ENCODE measurements at regions not wholly inside any gene's neighbourhood (a gene's known extent, or its start where the extent isn't known, plus 50 kb on each side); places are given as distances from the start of the nearest gene placed in this dataset.

- intact Hi-C loops (cut with micrococcal nuclease) (no loop called here), in situ Hi-C loops (cut with MboI) (loop anchor here (10.0 kb wide), 1 partner anchor 330 kb away; no protein-coding TSS in a partner anchor)
- H4K20me1 ChIP-seq (replicated peaks; ENCODE audit: control insufficient read depth, insufficient read depth, low read length), result no peaks in the 10 kb centered on the region; the same call in 1 of the 2 replicates
- ATAC-seq (no peak), DNase-seq (ENCODE audit: extremely low read depth in 1 of 4, low spot score in 3 of 4) (no peak), FAIRE-seq (no peak)
- no peak for TF ChIP-seq RBM14 (IDR thresholded peaks at IDR 0.05; ENCODE audit: borderline replicate concordance, insufficient read depth, low read depth, low read length)
- 8% methylated on average over 1 of the region's 1 CpG for WGBS (ENCODE audit: insufficient coverage, low coverage, missing lambda C conversion rate)
- no peak overlapping the region for H2AFZ ChIP-seq (ENCODE audit: low read depth, low read length)
- H3K4me1 ChIP-seq (replicated peaks in 1 of 2; ENCODE audit: control insufficient read depth in 2 of 2, insufficient read depth in 2 of 2, low read length in 2 of 2), result no peaks in the 10 kb centered on the region
- no peaks in the 10 kb centered on the region for H3K9me1 ChIP-seq (ENCODE audit: control insufficient read depth, insufficient read depth, low read length)
- no peaks in the 10 kb centered on the region; a peak in 2 of 5 replicates for H3K27me3 ChIP-seq (ENCODE audit: control insufficient read depth in 2 of 2, insufficient read depth in 2 of 2, low read length in 2 of 2)
- no peak overlapping the region for H3K4me2 ChIP-seq (ENCODE audit: insufficient read depth, low read length)
- H3K27ac ChIP-seq (ENCODE audit: extremely low read depth, low read depth, low read length), result no peak overlapping the region
- no peaks in the 10 kb centered on the region for H3K9me3 ChIP-seq (replicated peaks; ENCODE audit: control insufficient read depth, insufficient read depth, low read depth, low read length)
- no peaks in the 10 kb centered on the region for H3K36me3 ChIP-seq (ENCODE audit: control insufficient read depth, insufficient read depth, low read length)
- H3K79me2 ChIP-seq (ENCODE audit: control insufficient read depth, insufficient read depth, low read length), result no peaks in the 10 kb centered on the region
- ChIA-PET POLR2A (no interaction called here), CTCF (ENCODE audit: low intra/inter-chr PET ratio) (no interaction called here)
- no peak overlapping the region for H3K4me3 ChIP-seq
- BruUV-seq (replicated peaks), result no TSS peak
- no peak overlapping the region for H3K9ac ChIP-seq (ENCODE audit: insufficient read depth in 1 of 2, low read depth in 2 of 2, low read length in 2 of 2)
Measured at GRCh38 chr12:114174326-114174725, 208.2 kb upstream of the RBM19 start.

GRCh38 chr12:114172135-114172534, 206.0 kb upstream of the RBM19 start:
- H3K79me2 ChIP-seq (ENCODE audit: control insufficient read depth, insufficient read depth, low read length), result no peaks in the 10 kb centered on the region
- H3K4me2 ChIP-seq (ENCODE audit: insufficient read depth, low read length), result no peak overlapping the region
- H3K9me3 ChIP-seq (replicated peaks; ENCODE audit: control insufficient read depth, insufficient read depth, low read depth, low read length), result no peaks in the 10 kb centered on the region
- H3K4me1 ChIP-seq (replicated peaks in 1 of 2; ENCODE audit: control insufficient read depth in 2 of 2, insufficient read depth in 2 of 2, low read length in 2 of 2), result no peaks in the 10 kb centered on the region
- WGBS (ENCODE audit: insufficient coverage, low coverage, missing lambda C conversion rate), result 2% methylated on average over 4 of the region's 4 CpGs
- H3K27me3 ChIP-seq (ENCODE audit: control insufficient read depth in 2 of 2, insufficient read depth in 2 of 2, low read length in 2 of 2), result no peaks in the 10 kb centered on the region; a peak in 2 of 5 replicates
- intact Hi-C loops (cut with micrococcal nuclease), result no loop called here
- in situ Hi-C loops (cut with MboI), result loop anchor here (10.0 kb wide), 1 partner anchor 333 kb away; no protein-coding TSS in a partner anchor
- no peak for ATAC-seq
- TF ChIP-seq NFRKB (IDR thresholded peaks at IDR 0.05; ENCODE audit: low read depth) (no peak), SRSF3 (IDR thresholded peaks at IDR 0.05; ENCODE audit: insufficient read depth, low read length) (no peak), SMC3 (conservative IDR thresholded peaks at IDR 0.05; ENCODE audit: insufficient read depth, low read depth, low read length) (no peak), CREB3L1 (IDR thresholded peaks at IDR 0.05; ENCODE audit: borderline replicate concordance, low read depth) (no peak), ZNF133 (CRISPR knock-in tag; IDR thresholded peaks at IDR 0.05) (no peak), XRCC3 (IDR thresholded peaks at IDR 0.05) (no peak), ZBTB43 (CRISPR knock-in tag; IDR thresholded peaks at IDR 0.05) (no peak)
- no peak for DNase-seq (ENCODE audit: extremely low read depth in 1 of 4, low spot score in 3 of 4)
- ChIA-PET POLR2A (interaction anchor here (0.5 kb wide), 1 partner anchor 203 kb away, joined by 4 read pairs; no protein-coding TSS in a partner anchor), CTCF (ENCODE audit: low intra/inter-chr PET ratio) (no interaction called here)
- H2AFZ ChIP-seq (ENCODE audit: low read depth, low read length), result no peak overlapping the region
- H3K4me3 ChIP-seq, result no peak overlapping the region
- H3K27ac ChIP-seq (ENCODE audit: extremely low read depth, low read depth, low read length), result no peak overlapping the region
- H3K9ac ChIP-seq (ENCODE audit: insufficient read depth in 1 of 2, low read depth in 2 of 2, low read length in 2 of 2), result no peak overlapping the region
- no peak for FAIRE-seq
- H4K20me1 ChIP-seq (replicated peaks; ENCODE audit: control insufficient read depth, insufficient read depth, low read length), result no peaks in the 10 kb centered on the region; the same call in 1 of the 2 replicates
- H3K36me3 ChIP-seq (ENCODE audit: control insufficient read depth, insufficient read depth, low read length), result no peaks in the 10 kb centered on the region
- no peaks in the 10 kb centered on the region for H3K9me1 ChIP-seq (ENCODE audit: control insufficient read depth, insufficient read depth, low read length)
- BruUV-seq (replicated peaks), result no TSS peak
